GM12874 (cell line): ENCODE measurements at regions not wholly inside any gene's neighbourhood (a gene's known extent, or its start where the extent isn't known, plus 50 kb on each side); places are given as distances from the start of the nearest gene placed in this dataset.

Experiments
- CTCF ChIP-seq: IDR thresholded peaks from 2 replicates; pipeline ENCODE4 v1.5.1; 2011; ENCODE audit warnings: low read depth, mild to moderate bottlenecking, control low read depth, low read length, moderate library complexity; ENCODE audit not compliant: insufficient read depth

DNA sequence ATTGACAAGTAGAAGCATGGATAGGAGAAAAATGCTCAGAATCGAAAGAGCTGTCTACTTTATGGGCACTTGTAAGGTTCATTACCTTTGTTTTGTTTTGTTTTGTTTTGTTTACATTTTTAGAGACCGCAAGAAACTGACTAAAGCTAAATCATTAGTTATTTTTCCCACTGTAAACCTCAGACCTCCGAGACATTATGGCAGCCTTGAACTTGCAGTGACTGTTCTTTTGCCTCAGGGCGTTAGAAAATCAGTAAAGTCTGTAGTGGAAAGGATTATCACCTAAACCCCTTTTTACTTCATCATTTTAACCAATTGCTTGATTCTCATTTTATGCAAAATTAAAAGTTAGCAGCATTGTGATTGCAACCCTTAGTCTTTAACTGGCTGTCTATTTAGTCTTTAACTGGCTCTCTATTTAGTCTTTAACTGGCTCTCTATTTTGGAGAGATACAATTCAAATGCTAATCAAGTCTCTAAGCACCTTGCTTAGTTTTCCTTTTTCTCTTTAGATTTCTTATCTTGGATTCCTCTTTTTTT, 383.3 kb upstream of the ROBO2 start:
- no peak for TF ChIP-seq CTCF

GRCh38 chr3:76657909-76658308, 382.0 kb upstream of the ROBO2 start:
- no peak for TF ChIP-seq CTCF

- no peak for TF ChIP-seq CTCF
Measured at GRCh38 chr3:76661527-76662250, 378.2 kb upstream of the ROBO2 start.

GRCh38 chr3:76664816-76665215, 375.1 kb upstream of the ROBO2 start:
- TF ChIP-seq CTCF, result no peak

DNA sequence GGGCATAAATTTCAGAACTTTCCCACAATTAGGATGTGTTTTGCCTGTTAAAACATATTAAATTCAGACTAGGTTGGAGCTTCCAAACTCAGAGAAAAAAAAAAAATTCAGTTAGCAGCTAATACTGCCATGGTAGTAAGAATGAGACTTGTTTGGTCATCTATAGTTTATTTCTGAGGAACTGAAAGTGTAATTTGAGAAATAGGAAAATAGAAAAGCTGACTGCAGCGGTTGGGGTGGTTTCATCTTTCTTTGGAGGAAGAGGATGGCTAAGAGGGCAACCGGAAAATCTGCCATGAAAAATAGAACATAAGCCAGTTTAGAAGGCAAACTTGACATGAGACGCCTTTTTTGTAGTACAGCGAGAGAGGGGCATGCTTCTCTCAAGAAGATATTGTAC, 371.2 kb upstream of the ROBO2 start:
- TF ChIP-seq CTCF, result no peak

- no peak for TF ChIP-seq CTCF
Measured at GRCh38 chr3:76669322-76669721, 370.6 kb upstream of the ROBO2 start.

GRCh38 chr3:76673171-76673570, 366.7 kb upstream of the ROBO2 start:
- no peak for TF ChIP-seq CTCF
